Liver (tissue), 2 donors: ENCODE measurements at regions not wholly inside any gene's neighbourhood (a gene's known extent, or its start where the extent isn't known, plus 50 kb on each side); places are given as distances from the start of the nearest gene placed in this dataset.

Experiments used
- TF ChIP-seq, protein P1 (sequence below): fragments of 150-350 bp; IDR thresholded peaks from 2 replicates; pipeline ENCODE4 v1.5.1; 2017; ENCODE audit warnings: improper control_type of control experiment, low read depth, low read length; ENCODE audit not compliant: missing input control
- TF ChIP-seq, protein P2 (sequence below): IDR thresholded peaks from 2 replicates; pipeline ENCODE4 v1.6.1; 2016; ENCODE audit warnings: antibody characterized with exemption
- donor health status: healthy.

DNA sequence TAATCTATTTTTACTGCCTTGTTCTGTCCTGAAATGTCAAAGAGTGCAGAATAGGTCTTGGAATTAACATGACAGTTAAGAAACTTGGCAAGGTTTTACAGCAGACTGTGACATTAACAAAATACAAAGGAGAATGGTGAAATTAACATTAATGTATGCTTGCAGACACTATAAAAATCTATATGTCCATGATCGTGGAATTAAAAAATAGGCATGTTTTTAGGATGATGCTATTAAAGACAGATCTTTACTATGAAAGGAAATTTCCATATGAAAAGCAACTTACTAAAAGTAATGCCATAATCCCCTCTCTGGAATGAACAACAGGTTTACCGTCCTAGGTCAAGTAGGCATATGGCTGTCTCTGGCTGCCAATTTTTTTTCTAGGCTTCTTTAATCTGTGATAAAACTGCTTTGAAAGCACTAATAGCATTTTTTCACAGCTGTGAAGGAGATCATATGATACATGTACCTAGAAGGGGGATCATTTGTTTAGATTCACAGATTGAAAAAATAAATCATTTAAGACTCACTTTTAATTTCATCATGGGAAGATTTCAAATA, 291.5 kb downstream of the ZNF536 start:
- TF ChIP-seq, protein P1, sequence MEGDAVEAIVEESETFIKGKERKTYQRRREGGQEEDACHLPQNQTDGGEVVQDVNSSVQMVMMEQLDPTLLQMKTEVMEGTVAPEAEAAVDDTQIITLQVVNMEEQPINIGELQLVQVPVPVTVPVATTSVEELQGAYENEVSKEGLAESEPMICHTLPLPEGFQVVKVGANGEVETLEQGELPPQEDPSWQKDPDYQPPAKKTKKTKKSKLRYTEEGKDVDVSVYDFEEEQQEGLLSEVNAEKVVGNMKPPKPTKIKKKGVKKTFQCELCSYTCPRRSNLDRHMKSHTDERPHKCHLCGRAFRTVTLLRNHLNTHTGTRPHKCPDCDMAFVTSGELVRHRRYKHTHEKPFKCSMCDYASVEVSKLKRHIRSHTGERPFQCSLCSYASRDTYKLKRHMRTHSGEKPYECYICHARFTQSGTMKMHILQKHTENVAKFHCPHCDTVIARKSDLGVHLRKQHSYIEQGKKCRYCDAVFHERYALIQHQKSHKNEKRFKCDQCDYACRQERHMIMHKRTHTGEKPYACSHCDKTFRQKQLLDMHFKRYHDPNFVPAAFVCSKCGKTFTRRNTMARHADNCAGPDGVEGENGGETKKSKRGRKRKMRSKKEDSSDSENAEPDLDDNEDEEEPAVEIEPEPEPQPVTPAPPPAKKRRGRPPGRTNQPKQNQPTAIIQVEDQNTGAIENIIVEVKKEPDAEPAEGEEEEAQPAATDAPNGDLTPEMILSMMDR = no peak
- TF ChIP-seq, protein P2, sequence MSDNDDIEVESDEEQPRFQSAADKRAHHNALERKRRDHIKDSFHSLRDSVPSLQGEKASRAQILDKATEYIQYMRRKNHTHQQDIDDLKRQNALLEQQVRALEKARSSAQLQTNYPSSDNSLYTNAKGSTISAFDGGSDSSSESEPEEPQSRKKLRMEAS = no peak
